BJ (cell line): ENCODE measurements at regions not wholly inside any gene's neighbourhood (a gene's known extent, or its start where the extent isn't known, plus 50 kb on each side); places are given as distances from the start of the nearest gene placed in this dataset.

Experiments used
- CTCF ChIA-PET: fragments of 350-600 bp; formaldehyde crosslinking; extraction: SDS; loops from one replicate; lab custom pipeline; 2021; ENCODE audit warnings: antibody characterized with exemption, inconsistent platforms; lab: Yijun Ruan, JAX
- POLR2A ChIA-PET: fragments of 300-600 bp; sonication (Branson Sonifier 250); formaldehyde crosslinking; extraction: SDS; loops from one replicate; lab custom pipeline; 2021; ENCODE audit warnings: antibody characterized with exemption; lab: Charles Lee
- DNase-seq: peaks from one replicate; pipeline ENCODE4 v3.0.0-alpha.2; 2011; ENCODE audit warnings: low read depth
- H3K27me3 ChIP-seq: 2 replicates; pipeline ENCODE4 v1.6.0; 2011; ENCODE audit warnings: low read length; ENCODE audit not compliant: control insufficient read depth, insufficient read depth
- H3K36me3 ChIP-seq: 2 replicates; pipeline ENCODE4 v1.5.1; 2011; ENCODE audit warnings: low read length; ENCODE audit not compliant: control insufficient read depth, insufficient read depth
- H3K4me3 ChIP-seq: 2 replicates; pipeline ENCODE4 v1.5.1; 2011; ENCODE audit warnings: low read depth, mild to moderate bottlenecking, control low read depth, low read length
- TF ChIP-seq, protein P1 (sequence below): IDR thresholded peaks from 2 replicates; pipeline ENCODE4 v1.5.1; 2011; ENCODE audit warnings: low read depth, mild to moderate bottlenecking, control low read depth, inconsistent platforms, low read length, moderate library complexity; ENCODE audit not compliant: insufficient read depth

GRCh38 chr6:5930968-5931367, 75.8 kb downstream of the NRN1 start:
- DNase-seq: no peak
- Histone ChIP-seq H3K4me3 (no peak overlapping the region), H3K36me3 (no peaks in the 10 kb centered on the region), H3K27me3 (peaks cover 3% of the 10 kb centered on the region; the same call in 1 of the 2 replicates)
- ChIA-PET CTCF (no interaction called here), POLR2A (no interaction called here)
- TF ChIP-seq, protein P1, sequence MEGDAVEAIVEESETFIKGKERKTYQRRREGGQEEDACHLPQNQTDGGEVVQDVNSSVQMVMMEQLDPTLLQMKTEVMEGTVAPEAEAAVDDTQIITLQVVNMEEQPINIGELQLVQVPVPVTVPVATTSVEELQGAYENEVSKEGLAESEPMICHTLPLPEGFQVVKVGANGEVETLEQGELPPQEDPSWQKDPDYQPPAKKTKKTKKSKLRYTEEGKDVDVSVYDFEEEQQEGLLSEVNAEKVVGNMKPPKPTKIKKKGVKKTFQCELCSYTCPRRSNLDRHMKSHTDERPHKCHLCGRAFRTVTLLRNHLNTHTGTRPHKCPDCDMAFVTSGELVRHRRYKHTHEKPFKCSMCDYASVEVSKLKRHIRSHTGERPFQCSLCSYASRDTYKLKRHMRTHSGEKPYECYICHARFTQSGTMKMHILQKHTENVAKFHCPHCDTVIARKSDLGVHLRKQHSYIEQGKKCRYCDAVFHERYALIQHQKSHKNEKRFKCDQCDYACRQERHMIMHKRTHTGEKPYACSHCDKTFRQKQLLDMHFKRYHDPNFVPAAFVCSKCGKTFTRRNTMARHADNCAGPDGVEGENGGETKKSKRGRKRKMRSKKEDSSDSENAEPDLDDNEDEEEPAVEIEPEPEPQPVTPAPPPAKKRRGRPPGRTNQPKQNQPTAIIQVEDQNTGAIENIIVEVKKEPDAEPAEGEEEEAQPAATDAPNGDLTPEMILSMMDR: no peak

DNA sequence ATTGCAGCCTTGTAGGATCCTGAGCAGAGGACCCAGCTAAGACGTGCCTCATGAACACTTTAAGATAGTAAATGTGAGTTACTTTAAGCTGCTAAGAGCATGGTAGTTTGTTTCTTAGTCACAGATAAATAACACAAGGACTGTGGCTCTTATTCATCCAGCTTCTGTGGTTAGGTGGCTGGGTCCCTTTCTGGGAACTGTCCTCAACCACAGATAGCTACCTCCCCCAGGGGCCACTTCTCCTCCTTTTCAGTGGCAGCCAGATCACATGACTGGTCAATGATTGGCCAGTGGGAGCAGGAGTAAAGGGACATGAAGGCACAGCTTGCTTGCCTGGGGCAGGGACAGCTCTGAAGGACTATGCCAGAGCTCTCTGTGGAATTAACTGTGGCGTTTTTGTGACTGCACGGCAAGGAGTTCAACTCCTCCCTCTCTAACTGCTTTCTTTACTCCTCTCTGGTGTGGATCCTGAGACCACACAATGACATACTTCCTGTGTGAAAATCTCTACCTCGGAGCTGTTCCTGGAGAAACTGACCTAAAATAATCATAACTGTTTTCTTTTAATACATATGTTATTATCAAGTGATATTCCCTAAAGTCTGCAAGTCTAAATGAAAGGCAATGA, 76.5 kb downstream of the NRN1 start:
- no peak for DNase-seq
- Histone ChIP-seq H3K4me3 (no peak overlapping the region), H3K36me3 (no peaks in the 10 kb centered on the region), H3K27me3 (peaks cover 3% of the 10 kb centered on the region; the same call in 1 of the 2 replicates)
- TF ChIP-seq, protein P1: no peak
- CTCF ChIA-PET: no interaction called here
- POLR2A ChIA-PET: no interaction called here

- no peaks in the 10 kb centered on the region for H3K36me3 ChIP-seq
- TF ChIP-seq, protein P1: no peak
- H3K27me3 ChIP-seq: no peaks in the 10 kb centered on the region
- no peak for DNase-seq
- CTCF ChIA-PET: interaction anchor here (1.7 kb wide), 1 partner anchor 14 kb away, joined by 3 read pairs; no protein-coding TSS in a partner anchor
- H3K4me3 ChIP-seq: no peak overlapping the region
- POLR2A ChIA-PET: no interaction called here
These were observed 82.9 kb downstream of the NRN1 start for GRCh38 chr6:5923840-5924239.

DNA sequence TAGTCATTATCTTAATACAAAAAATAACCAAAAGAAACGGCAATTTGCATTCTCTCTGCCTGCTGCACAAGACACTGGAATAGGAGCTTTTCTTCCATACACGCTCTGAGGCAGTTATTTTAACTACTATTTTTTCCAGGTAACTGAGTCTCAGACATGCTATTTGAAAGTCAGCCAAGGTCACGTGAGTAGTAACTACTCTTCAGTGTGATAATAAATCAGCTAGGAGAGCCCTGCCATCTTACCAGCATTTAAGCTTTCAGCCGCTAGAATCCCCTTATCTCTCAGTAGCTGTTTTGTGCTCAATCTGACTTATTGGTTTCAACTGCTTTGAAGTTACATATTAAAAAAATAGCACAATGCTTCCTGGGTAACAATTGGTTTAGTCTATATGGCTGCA, 84.5 kb downstream of the NRN1 start:
- no peak for DNase-seq
- Histone ChIP-seq H3K27me3 (no peaks in the 10 kb centered on the region), H3K36me3 (no peaks in the 10 kb centered on the region), H3K4me3 (no peak overlapping the region)
- ChIA-PET CTCF (no interaction called here), POLR2A (no interaction called here)
- TF ChIP-seq, protein P1: no peak

DNA sequence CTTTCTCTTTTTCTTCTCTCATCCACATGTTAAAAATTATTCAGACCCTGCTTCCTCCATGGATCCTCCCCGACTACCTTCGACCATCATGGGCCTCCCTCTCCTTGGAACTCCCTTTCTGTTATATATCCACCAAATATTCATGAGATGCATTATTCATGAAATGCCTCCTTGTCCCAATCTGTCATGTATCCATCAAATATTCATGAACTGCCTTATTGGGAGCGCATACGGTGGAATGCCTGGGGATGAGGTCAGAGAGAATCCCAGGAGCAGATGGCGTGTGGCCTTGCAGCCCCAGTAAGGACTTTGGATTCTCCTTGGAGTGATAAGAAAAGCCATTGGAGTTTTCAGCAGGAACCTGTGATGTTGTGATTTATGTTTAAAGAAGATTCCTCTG, 97.0 kb downstream of the NRN1 start:
- ChIA-PET POLR2A (no interaction called here), CTCF (no interaction called here)
- TF ChIP-seq, protein P1: no peak
- no peaks in the 10 kb centered on the region for H3K27me3 ChIP-seq
- no peaks in the 10 kb centered on the region for H3K36me3 ChIP-seq
- no peak overlapping the region for H3K4me3 ChIP-seq
- no peak for DNase-seq
